ENCODE measurements at regions not wholly inside any gene's neighbourhood (a gene's known extent, or its start where the extent isn't known, plus 50 kb on each side); places are given as distances from the start of the nearest gene placed in this dataset.

DNA sequence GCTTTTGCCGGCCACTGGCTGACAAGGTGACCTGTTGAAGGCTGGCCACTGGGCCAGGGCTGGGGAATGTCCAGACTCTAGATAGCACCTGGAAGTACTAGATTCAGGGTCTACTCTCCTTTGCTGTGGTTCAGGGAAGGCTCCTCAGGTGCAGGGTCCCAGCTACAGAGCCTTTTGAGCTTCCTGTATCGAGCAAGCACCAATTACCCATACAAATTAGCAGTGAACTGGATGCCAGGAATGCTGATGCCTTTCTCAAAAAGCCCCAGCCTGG lies 213.4 kb downstream of the CYP26B1 start:
- no peak overlapping the region for H3K27ac ChIP-seq
- H3K36me3 ChIP-seq = no peaks in the 10 kb centered on the region
- TF ChIP-seq POLR2AphosphoS5 (IDR thresholded peaks at IDR 0.05) (no peak), EP300 (IDR thresholded peaks at IDR 0.05) (no peak), POLR2A (IDR thresholded peaks at IDR 0.05) (no peak)
- TF ChIP-seq, protein P1, sequence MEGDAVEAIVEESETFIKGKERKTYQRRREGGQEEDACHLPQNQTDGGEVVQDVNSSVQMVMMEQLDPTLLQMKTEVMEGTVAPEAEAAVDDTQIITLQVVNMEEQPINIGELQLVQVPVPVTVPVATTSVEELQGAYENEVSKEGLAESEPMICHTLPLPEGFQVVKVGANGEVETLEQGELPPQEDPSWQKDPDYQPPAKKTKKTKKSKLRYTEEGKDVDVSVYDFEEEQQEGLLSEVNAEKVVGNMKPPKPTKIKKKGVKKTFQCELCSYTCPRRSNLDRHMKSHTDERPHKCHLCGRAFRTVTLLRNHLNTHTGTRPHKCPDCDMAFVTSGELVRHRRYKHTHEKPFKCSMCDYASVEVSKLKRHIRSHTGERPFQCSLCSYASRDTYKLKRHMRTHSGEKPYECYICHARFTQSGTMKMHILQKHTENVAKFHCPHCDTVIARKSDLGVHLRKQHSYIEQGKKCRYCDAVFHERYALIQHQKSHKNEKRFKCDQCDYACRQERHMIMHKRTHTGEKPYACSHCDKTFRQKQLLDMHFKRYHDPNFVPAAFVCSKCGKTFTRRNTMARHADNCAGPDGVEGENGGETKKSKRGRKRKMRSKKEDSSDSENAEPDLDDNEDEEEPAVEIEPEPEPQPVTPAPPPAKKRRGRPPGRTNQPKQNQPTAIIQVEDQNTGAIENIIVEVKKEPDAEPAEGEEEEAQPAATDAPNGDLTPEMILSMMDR (IDR thresholded peaks at IDR 0.05) = no peak
- 57% methylated on average over 1 of the region's 2 CpGs for WGBS
- DNase-seq (ENCODE audit: low spot score in 2 of 2) = no peak
- H3K9me3 ChIP-seq = no peaks in the 10 kb centered on the region
- peaks cover 31% of the 10 kb centered on the region for H3K4me1 ChIP-seq
- no peaks in the 10 kb centered on the region for H3K27me3 ChIP-seq
- no peak overlapping the region for H3K4me3 ChIP-seq

DNA sequence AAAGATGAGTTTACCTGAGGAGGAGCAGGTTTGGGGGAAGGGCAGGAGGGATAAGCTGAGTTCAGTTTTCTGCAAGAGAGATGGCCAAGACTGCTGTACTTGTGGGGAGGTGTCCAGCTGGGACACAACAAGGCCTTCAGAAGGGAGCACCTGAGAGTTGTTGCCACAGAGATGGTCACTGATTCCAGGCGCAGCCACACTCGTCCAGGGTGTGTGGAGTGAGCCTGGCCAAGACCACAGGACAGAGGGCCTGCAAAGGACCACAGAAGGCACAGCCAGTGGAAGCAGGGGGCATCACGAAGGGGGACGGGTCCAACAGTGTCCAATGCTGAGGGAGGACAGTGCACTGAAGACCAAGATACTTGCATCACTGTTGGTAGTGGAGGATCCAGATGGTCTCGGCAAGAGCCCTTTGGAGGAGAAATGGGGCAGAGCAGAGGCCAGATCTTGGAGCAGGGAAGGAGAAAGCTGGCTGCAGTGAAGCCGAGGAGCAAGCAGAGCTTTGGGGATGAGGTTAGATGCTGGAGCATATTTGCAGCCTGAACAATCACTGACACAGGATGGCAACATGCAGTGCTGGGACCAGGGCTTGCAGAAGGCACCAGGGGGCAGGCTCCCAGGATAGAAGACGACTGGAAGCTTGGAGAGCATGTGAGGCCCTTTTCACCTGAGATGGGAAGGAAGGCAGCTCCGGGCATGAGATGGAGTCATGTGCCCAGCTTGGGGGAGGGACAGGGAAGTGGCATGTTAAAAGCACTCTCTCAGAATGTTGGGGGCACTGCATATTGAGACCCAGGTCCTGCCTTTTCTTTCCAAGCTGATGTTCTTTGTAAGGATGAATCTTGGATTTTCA lies 214.0 kb downstream of the CYP26B1 start:
- TF ChIP-seq, protein P1 (IDR thresholded peaks at IDR 0.05) = peak in 1 of 2 donors; percentile 21
- TF ChIP-seq POLR2AphosphoS5 (IDR thresholded peaks at IDR 0.05) = no peak
- no peak for TF ChIP-seq EP300 (IDR thresholded peaks at IDR 0.05)
- TF ChIP-seq POLR2A (IDR thresholded peaks at IDR 0.05) = no peak
- H3K9me3 ChIP-seq = no peaks in the 10 kb centered on the region
- H3K4me1 ChIP-seq = peaks cover 31% of the 10 kb centered on the region
- peak in 1 of 2 donors; percentile 61 for DNase-seq (ENCODE audit: low spot score in 2 of 2)
- no peak overlapping the region for H3K27ac ChIP-seq
- WGBS = 69% methylated on average over 8 of the region's 8 CpGs
- no peaks in the 10 kb centered on the region for H3K36me3 ChIP-seq
- H3K4me3 ChIP-seq = no peak overlapping the region
- no peaks in the 10 kb centered on the region for H3K27me3 ChIP-seq

DNA sequence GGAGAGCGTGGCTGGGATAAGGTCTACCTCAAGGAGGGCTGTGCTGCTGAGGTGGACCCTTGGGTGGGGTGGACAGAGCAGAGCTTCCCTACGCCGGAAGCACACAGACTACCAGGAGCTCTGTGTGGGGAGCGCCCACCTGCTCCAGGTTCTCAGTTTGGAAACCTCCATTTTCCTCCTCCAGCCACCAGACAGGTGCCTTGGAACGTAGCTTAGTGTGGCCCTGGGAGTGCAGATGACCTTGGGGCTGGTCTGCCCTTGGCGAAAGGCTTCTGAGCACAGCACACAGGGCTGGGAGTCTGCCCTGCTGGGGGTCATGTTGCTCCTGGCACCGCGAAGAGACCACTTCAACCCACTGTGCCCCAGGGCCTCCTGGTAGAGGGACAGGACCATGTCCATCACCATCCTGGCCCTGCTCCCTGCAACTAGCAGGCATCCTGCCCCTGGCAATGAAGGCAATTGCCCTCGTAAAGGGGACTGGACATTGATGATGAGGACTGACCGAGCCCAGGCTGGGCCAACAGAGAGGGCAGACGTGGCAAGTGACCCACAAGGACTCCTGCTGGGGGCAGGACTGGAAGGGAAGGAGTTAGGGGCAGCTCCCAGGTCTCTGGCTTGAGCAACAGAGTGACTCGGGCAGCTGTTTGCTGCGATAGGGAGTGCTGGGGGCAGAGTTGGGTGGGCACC lies 214.7 kb downstream of the CYP26B1 start:
- 83% methylated on average over 9 of the region's 13 CpGs for WGBS
- no peak for TF ChIP-seq POLR2A (IDR thresholded peaks at IDR 0.05)
- TF ChIP-seq, protein P1 (IDR thresholded peaks at IDR 0.05) = no peak
- no peak for TF ChIP-seq POLR2AphosphoS5 (IDR thresholded peaks at IDR 0.05)
- TF ChIP-seq EP300 (IDR thresholded peaks at IDR 0.05) = no peak

DNA sequence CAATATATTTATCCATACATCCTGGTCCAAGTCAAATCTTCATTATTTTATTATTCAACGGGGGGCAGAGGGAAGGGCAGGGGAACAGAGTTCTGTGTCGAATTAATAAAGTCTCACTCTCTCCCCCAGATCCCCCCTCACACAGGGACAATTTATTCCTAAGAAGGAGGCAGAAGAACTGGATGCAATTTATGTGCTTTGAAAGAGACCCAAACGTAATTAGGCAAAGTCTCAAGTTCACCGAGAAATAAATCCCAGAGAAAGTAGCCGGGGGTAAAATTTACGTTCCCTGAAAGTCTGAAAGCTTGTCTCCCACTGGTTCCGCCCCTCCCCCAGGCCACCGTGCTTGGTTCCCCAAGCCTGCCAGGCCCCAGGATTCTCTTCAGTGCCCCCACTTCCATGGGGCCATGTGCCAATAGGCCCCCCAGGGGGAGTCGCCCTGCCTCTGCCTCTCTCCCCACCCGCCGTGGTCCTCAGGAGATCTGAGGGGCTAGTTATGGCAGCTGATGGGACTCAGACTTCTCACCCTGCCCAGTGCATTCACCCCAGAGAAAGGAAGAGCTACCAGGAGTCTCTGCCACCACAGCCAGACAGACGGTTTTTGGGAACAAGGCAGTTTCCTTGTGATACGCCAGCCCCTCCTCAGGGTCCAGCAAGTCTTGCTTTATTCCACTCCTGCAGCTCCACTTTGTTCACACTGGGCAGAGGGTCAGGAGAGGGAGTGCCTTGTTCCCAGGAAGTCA lies 215.5 kb downstream of the CYP26B1 start:
- Histone ChIP-seq H3K4me3 (no peak overlapping the region), H3K27me3 (no peaks in the 10 kb centered on the region), H3K27ac (no peak overlapping the region), H3K4me1 (peaks cover 31% of the 10 kb centered on the region), H3K9me3 (no peaks in the 10 kb centered on the region), H3K36me3 (no peaks in the 10 kb centered on the region)
- peak in 1 of 2 donors; percentile 52 for DNase-seq (ENCODE audit: low spot score in 2 of 2)
- TF ChIP-seq EP300 (IDR thresholded peaks at IDR 0.05) (no peak), POLR2AphosphoS5 (IDR thresholded peaks at IDR 0.05) (no peak)
- WGBS = 80% methylated on average over 13 of the region's 13 CpGs

More for the DNA sequence above, 214.7 kb downstream of the CYP26B1 start:
- no peaks in the 10 kb centered on the region for H3K36me3 ChIP-seq
- DNase-seq (ENCODE audit: low spot score in 2 of 2) = no peak
- no peaks in the 10 kb centered on the region for H3K27me3 ChIP-seq
- H3K4me1 ChIP-seq = peaks cover 31% of the 10 kb centered on the region
- no peaks in the 10 kb centered on the region for H3K9me3 ChIP-seq
- H3K4me3 ChIP-seq = no peak overlapping the region
- H3K27ac ChIP-seq = no peak overlapping the region

DNA sequence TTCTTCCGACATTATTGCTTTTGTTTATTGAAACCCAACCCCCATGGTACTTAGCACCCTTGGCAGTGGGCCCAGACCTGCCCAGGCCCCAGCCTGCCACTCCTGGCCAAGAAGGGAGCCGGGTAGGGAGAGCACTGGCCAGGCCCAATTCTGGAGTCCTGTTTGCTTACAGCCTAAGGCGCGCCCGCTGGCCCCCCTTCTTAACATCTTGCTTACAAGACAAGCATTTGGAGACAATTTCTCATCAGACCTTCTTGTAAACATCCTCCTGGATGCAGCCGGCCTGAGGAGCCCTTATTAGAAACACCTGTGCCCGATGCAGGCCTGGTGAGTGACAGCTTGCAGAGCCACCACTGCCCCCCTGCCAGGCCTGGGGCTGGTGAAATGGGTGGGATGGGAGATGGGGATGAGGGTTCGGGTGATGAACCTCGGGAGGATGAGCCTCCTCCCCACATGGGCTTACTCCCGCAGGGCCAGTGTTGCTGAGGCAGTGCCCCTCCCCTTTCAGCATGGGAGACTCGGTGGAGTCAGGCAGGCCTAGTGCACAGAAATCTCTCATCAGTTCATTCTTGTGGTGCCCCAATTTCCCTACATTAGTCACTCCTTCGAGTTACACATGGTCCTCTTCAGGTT lies 217.5 kb downstream of the CYP26B1 start:
- H3K4me3 ChIP-seq = no peak overlapping the region
- H3K27ac ChIP-seq = no peak overlapping the region
- H3K9me3 ChIP-seq = no peaks in the 10 kb centered on the region
- no peaks in the 10 kb centered on the region for H3K36me3 ChIP-seq
- DNase-seq (ENCODE audit: low spot score in 2 of 2) = no peak
- no peak for TF ChIP-seq POLR2A (IDR thresholded peaks at IDR 0.05)
- no peak for TF ChIP-seq POLR2AphosphoS5 (IDR thresholded peaks at IDR 0.05)
- no peak for TF ChIP-seq EP300 (IDR thresholded peaks at IDR 0.05)
- TF ChIP-seq, protein P1 (IDR thresholded peaks at IDR 0.05) = no peak
- peaks cover 29% of the 10 kb centered on the region for H3K4me1 ChIP-seq
- no peaks in the 10 kb centered on the region for H3K27me3 ChIP-seq
- WGBS = 51% methylated on average over 8 of the region's 12 CpGs
